ENCODE measurements at regions not wholly inside any gene's neighbourhood (a gene's known extent, or its start where the extent isn't known, plus 50 kb on each side); places are given as distances from the start of the nearest gene placed in this dataset.

DNA sequence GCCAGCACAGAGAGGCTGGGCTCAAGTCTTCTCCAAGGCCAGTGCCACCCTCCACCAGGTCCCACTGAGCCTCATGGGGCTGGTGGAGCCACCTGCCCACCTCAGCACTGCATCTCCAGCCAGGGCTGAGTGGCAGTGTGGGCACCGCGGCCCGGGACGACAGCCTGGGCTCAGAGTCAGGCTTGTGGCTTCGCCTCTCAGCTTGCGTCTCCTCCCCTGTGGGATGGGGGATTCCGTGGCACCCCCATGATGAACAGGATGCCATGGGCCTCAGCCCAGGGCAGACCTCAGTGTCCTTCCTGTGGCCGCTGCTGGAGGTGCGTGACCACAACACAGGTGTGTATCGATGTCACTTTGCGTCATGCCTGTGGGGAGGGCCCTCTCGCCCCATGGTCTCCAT lies 136.4 kb upstream of the PPP1R26 start:
- H3K9me3 ChIP-seq, result no peaks in the 10 kb centered on the region
- H3K27ac ChIP-seq, result no peak overlapping the region
- DNase-seq, result peak in 2 of 3 donors; percentile 11 to 44
- peaks cover 0 to 7% of the 10 kb centered on the region in 2 donors for H3K27me3 ChIP-seq
- H3K36me3 ChIP-seq, result no peaks in the 10 kb centered on the region
- intact Hi-C loops (cut with DNase I), result loop anchor here (5.0 kb wide), 2 partner anchors 256 to 261 kb away; partner anchors contain the start of gene OLFM1 (in 1 of the 2)
- no peak for ATAC-seq
- H3K4me3 ChIP-seq, result no peak overlapping the region
- no peak for TF ChIP-seq POLR2A (IDR thresholded peaks at IDR 0.05)
- TF ChIP-seq, protein P1, sequence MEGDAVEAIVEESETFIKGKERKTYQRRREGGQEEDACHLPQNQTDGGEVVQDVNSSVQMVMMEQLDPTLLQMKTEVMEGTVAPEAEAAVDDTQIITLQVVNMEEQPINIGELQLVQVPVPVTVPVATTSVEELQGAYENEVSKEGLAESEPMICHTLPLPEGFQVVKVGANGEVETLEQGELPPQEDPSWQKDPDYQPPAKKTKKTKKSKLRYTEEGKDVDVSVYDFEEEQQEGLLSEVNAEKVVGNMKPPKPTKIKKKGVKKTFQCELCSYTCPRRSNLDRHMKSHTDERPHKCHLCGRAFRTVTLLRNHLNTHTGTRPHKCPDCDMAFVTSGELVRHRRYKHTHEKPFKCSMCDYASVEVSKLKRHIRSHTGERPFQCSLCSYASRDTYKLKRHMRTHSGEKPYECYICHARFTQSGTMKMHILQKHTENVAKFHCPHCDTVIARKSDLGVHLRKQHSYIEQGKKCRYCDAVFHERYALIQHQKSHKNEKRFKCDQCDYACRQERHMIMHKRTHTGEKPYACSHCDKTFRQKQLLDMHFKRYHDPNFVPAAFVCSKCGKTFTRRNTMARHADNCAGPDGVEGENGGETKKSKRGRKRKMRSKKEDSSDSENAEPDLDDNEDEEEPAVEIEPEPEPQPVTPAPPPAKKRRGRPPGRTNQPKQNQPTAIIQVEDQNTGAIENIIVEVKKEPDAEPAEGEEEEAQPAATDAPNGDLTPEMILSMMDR (IDR thresholded peaks at IDR 0.05), result no peak
- WGBS (ENCODE audit: insufficient coverage, low coverage, low lambda C conversion rate, missing lambda C conversion rate), result 44% methylated on average over 3 of the region's 12 CpGs
- no peaks in the 10 kb centered on the region for H3K4me1 ChIP-seq

GRCh38 chr9:135343837-135344522 lies 135.6 kb upstream of the PPP1R26 start:
- Histone ChIP-seq H3K4me3 (no peak overlapping the region), H3K4me1 (no peaks in the 10 kb centered on the region), H3K27me3 (peaks cover 0 to 7% of the 10 kb centered on the region in 2 donors), H3K36me3 (no peaks in the 10 kb centered on the region), H3K9me3 (no peaks in the 10 kb centered on the region), H3K27ac (no peak overlapping the region)
- intact Hi-C loops (cut with DNase I), result loop anchor here (5.0 kb wide), 2 partner anchors 257 to 262 kb away; partner anchors contain the start of gene OLFM1 (in 1 of the 2)
- peak; percentile 73 to 78 (median 76) for DNase-seq
- 2% methylated on average over 8 of the region's 25 CpGs for whole genome bisulfite sequencing (ENCODE audit: insufficient coverage, low coverage, low lambda C conversion rate, missing lambda C conversion rate)
- peak; percentile 66 to 85 (median 78) for ATAC-seq
- TF ChIP-seq POLR2A (IDR thresholded peaks at IDR 0.05), result no peak
- TF ChIP-seq, protein P1 (IDR thresholded peaks at IDR 0.05), result peak; percentile 81 to 95 (median 90)

- DNase-seq, result peak in 1 of 3 donors; percentile 26
- intact Hi-C loops (cut with DNase I), result loop anchor here (5.0 kb wide), 2 partner anchors 257 to 262 kb away; partner anchors contain the start of gene OLFM1 (in 1 of the 2)
- TF ChIP-seq POLR2A (IDR thresholded peaks at IDR 0.05), result no peak
- TF ChIP-seq, protein P1 (IDR thresholded peaks at IDR 0.05), result no peak
These were observed 135.1 kb upstream of the PPP1R26 start for GRCh38 chr9:135344523-135344901.

DNA sequence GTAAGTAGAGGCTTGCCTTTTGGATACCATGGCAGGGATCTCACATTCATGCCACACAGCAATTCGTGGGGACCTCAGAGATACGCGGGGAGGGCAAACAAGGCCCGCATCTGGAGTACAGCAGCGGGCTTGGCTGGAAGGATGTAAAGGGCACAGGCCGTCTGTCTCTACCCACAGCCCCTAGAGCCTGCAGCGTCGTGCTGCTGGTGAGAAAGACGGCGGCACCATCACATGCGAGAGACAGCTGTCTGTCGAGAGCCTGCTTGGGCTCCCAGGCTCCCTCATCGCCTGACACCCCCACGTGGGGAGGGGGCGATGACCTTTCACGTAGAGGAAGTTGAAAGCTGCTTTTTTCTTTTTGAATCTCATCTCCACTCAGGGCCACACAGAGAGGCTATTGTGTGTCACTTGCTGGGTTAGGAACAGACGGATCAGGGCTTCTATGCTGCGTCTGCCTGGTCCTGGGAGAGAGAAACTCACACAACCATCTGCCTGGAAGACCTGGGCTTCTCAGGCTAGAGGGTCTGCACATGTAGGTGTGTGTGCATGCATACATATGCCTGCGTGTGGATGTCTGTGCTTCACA lies 134.6 kb upstream of the PPP1R26 start:
- TF ChIP-seq, protein P1 (IDR thresholded peaks at IDR 0.05), result no peak
- no peak for TF ChIP-seq POLR2A (IDR thresholded peaks at IDR 0.05)
- no peak overlapping the region for H3K27ac ChIP-seq
- H3K27me3 ChIP-seq, result peaks cover 0 to 7% of the 10 kb centered on the region in 2 donors
- H3K4me1 ChIP-seq, result no peaks in the 10 kb centered on the region
- DNase-seq (peak in 1 of 3 donors; percentile 22), ATAC-seq (no peak)
- WGBS (ENCODE audit: insufficient coverage, low coverage, low lambda C conversion rate, missing lambda C conversion rate), result 47% methylated on average over 12 of the region's 19 CpGs
- H3K9me3 ChIP-seq, result no peaks in the 10 kb centered on the region
- intact Hi-C loops (cut with DNase I), result loop anchor here (5.0 kb wide), 2 partner anchors 258 to 263 kb away; partner anchors contain the start of gene OLFM1 (in 1 of the 2)
- H3K4me3 ChIP-seq, result no peak overlapping the region
- H3K36me3 ChIP-seq, result no peaks in the 10 kb centered on the region

More at GRCh38 chr9:135344523-135344901, 135.1 kb upstream of the PPP1R26 start:
- no peak for ATAC-seq
- Histone ChIP-seq H3K9me3 (no peaks in the 10 kb centered on the region), H3K36me3 (no peaks in the 10 kb centered on the region), H3K27ac (no peak overlapping the region), H3K4me1 (no peaks in the 10 kb centered on the region), H3K4me3 (no peak overlapping the region), H3K27me3 (peaks cover 0 to 7% of the 10 kb centered on the region in 2 donors)
- WGBS (ENCODE audit: insufficient coverage, low coverage, low lambda C conversion rate, missing lambda C conversion rate), result 59% methylated on average over 5 of the region's 7 CpGs

Data from right lobe of liver (tissue), 6 donors.